H1 (cell line): ENCODE measurements at regions not wholly inside any gene's neighbourhood (a gene's known extent, or its start where the extent isn't known, plus 50 kb on each side); places are given as distances from the start of the nearest gene placed in this dataset.

Experiments
- ASH2L ChIP-seq: fragments of 200-600, 300-600 bp; sonication (generic); IDR thresholded peaks from one replicate; pipeline ENCODE4 v1.7.1; 2017; ENCODE audit warnings: low read length
- BRCA1 ChIP-seq: IDR thresholded peaks from 2 replicates; pipeline ENCODE4 v1.6.1; 2012; ENCODE audit warnings: low read depth, low read length, improper control_type of control experiment
- JUND ChIP-seq: IDR thresholded peaks from 2 replicates; pipeline ENCODE4 v1.6.1; 2011; ENCODE audit warnings: mild to moderate bottlenecking, improper control_type of control experiment, low read length
- POU5F1 ChIP-seq: IDR thresholded peaks from 2 replicates; pipeline ENCODE4 v1.6.1; 2011; ENCODE audit warnings: low read depth, mild to moderate bottlenecking, low read length, moderate library complexity
- RBBP5 ChIP-seq: IDR thresholded peaks from 2 replicates; pipeline ENCODE4 v1.7.1; 2012; ENCODE audit warnings: low read depth, mild to moderate bottlenecking, inconsistent platforms, low read length, moderate library complexity, borderline replicate concordance
- SIN3A ChIP-seq, 2 experiments: IDR thresholded peaks in 1 of 2; conservative IDR thresholded peaks in 1 of 2; 2 replicates each; pipeline ENCODE4 v1.6.1; 2011 to 2012; ENCODE audit warnings: low read length in 2 of 2, improper control_type of control experiment in 1 of 2, low read depth in 1 of 2, mild to moderate bottlenecking in 1 of 2
- SIRT6 ChIP-seq: IDR thresholded peaks from one replicate; pipeline ENCODE4 v1.7.1; 2012; ENCODE audit warnings: low read length, inconsistent platforms
- SUZ12 ChIP-seq: fragments of 200-600 bp; sonication (generic); IDR thresholded peaks from 2 replicates; pipeline ENCODE4 v1.6.1; 2012; ENCODE audit warnings: mild to moderate bottlenecking, inconsistent platforms, low read length, moderate library complexity, mixed read lengths
- TF ChIP-seq, protein P1 (sequence below): IDR thresholded peaks from 2 replicates; pipeline ENCODE4 v1.6.1; 2012; ENCODE audit warnings: low read length, inconsistent platforms
- TF ChIP-seq, protein P2 (sequence below): IDR thresholded peaks from 2 replicates; pipeline ENCODE4 v1.6.1; 2012; ENCODE audit warnings: inconsistent platforms

DNA sequence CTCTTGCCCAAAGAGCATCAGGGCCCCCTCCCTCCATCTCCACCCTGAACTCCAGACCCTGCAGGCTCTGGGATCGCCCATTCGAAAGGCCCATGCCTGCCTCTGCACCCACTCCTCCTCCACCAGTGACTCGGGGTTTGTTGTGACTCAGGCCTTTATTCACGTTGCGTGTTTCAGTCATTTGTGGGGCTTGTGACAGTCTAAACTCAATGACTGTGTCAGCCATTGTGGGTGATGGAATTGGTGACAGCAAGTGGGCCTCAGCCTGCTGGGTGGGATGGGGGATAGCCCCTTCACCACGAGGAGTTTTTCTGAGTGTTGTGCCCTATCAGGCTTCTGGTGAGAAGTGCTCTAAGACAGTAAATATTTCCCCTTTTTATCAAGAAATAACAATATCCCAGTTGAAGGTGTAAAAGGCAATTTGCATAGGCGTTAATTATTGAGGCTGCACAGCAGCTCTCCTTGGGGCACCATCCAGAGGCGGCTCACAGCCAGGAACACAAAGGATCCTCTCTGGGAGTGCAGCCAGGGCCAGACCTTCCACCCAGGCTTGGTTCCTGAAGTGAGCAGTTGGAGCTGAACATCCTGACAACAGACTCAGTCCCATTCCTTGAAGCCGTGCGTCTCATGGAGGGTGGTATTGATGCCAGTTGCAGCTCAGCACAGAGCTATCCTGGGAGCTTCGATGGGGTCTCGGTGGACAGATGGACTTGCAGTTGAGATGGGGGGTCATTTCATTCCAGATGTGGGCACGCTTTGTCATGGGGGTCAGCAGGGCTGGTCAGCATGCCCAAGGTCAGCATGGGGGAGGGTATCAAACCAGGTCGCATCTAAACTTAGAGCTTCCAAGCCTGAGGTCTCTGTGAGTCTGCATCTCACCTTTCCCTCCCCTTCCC is 135.6 kb upstream of the CACNA1E start (continued):
- TF ChIP-seq, protein P1, sequence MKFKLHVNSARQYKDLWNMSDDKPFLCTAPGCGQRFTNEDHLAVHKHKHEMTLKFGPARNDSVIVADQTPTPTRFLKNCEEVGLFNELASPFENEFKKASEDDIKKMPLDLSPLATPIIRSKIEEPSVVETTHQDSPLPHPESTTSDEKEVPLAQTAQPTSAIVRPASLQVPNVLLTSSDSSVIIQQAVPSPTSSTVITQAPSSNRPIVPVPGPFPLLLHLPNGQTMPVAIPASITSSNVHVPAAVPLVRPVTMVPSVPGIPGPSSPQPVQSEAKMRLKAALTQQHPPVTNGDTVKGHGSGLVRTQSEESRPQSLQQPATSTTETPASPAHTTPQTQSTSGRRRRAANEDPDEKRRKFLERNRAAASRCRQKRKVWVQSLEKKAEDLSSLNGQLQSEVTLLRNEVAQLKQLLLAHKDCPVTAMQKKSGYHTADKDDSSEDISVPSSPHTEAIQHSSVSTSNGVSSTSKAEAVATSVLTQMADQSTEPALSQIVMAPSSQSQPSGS = no peak
- TF ChIP-seq, protein P2, sequence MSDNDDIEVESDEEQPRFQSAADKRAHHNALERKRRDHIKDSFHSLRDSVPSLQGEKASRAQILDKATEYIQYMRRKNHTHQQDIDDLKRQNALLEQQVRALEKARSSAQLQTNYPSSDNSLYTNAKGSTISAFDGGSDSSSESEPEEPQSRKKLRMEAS = no peak
- TF ChIP-seq RBBP5 (no peak), SIN3A (conservative IDR thresholded peaks at IDR 0.05 in 1 of 2, IDR thresholded peaks at IDR 0.05 in 1 of 2; ENCODE audit: low read depth in 1 of 2, low read length in 2 of 2) (no peak), BRCA1 (no peak), JUND (no peak), ASH2L (no peak), SUZ12 (no peak), POU5F1 (no peak), SIRT6 (no peak)
